ENCODE measurements at regions not wholly inside any gene's neighbourhood (a gene's known extent, or its start where the extent isn't known, plus 50 kb on each side); places are given as distances from the start of the nearest gene placed in this dataset.

DNA sequence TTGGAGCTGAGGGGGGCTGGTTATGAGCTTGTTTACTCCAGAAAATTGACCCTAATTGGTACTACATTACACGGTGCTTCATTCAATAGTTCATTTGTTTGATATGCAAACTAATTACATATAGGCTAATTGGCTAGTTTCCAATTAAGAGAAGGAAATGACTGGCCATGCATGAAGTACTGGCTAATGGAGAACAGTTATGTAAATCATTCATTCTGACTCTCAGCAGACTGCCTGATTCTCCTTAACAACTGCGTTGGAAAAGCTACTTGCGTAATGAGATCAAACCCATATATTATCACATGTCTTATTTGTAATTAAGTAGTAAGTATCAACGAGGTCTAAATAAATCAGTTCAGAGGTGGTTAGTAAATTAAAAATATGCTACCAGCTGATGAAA lies 81.8 kb upstream of the CTTNBP2 start:
- H3K79me2 ChIP-seq (ENCODE audit: insufficient read depth, low read length) = no peaks in the 10 kb centered on the region
- Mint-ChIP-seq H3K4me3 (ENCODE audit: unreplicated experiment) (no peak overlapping the region), H3K4me1 (ENCODE audit: low read depth, unreplicated experiment) (peaks cover 10% of the 10 kb centered on the region), H3K27ac (ENCODE audit: unreplicated experiment) (no peak overlapping the region), H3K36me3 (ENCODE audit: low read depth, unreplicated experiment) (no peaks in the 10 kb centered on the region), H3K27me3 (ENCODE audit: low read depth, unreplicated experiment) (no peaks in the 10 kb centered on the region), H3K9me3 (ENCODE audit: unreplicated experiment) (no peaks in the 10 kb centered on the region)
- H3K9ac ChIP-seq (ENCODE audit: low read length) = no peak overlapping the region
- H3K27ac ChIP-seq (ENCODE audit: low read depth, low read length) = no peak overlapping the region
- H3K4me3 ChIP-seq (ENCODE audit: insufficient read depth, low read depth, low read length) = no peak overlapping the region
- no peaks in the 10 kb centered on the region for H3K4me1 ChIP-seq (ENCODE audit: insufficient read depth, low read length)
- H3K27me3 ChIP-seq (ENCODE audit: insufficient read depth, low read length) = no peaks in the 10 kb centered on the region
- no peak for TF ChIP-seq EZH2 (IDR thresholded peaks at IDR 0.05; ENCODE audit: insufficient read depth, low read length)
- TF ChIP-seq, protein P1, sequence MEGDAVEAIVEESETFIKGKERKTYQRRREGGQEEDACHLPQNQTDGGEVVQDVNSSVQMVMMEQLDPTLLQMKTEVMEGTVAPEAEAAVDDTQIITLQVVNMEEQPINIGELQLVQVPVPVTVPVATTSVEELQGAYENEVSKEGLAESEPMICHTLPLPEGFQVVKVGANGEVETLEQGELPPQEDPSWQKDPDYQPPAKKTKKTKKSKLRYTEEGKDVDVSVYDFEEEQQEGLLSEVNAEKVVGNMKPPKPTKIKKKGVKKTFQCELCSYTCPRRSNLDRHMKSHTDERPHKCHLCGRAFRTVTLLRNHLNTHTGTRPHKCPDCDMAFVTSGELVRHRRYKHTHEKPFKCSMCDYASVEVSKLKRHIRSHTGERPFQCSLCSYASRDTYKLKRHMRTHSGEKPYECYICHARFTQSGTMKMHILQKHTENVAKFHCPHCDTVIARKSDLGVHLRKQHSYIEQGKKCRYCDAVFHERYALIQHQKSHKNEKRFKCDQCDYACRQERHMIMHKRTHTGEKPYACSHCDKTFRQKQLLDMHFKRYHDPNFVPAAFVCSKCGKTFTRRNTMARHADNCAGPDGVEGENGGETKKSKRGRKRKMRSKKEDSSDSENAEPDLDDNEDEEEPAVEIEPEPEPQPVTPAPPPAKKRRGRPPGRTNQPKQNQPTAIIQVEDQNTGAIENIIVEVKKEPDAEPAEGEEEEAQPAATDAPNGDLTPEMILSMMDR (IDR thresholded peaks at IDR 0.05; ENCODE audit: insufficient read depth, low read depth, low read length) = no peak
- no peak for FAIRE-seq
- H2AFZ ChIP-seq (ENCODE audit: low read depth, low read length) = no peak overlapping the region
- H3K36me3 ChIP-seq (ENCODE audit: insufficient read depth, low read length) = no peaks in the 10 kb centered on the region
- no peak overlapping the region for H3K4me2 ChIP-seq (ENCODE audit: low read length)
- H4K20me1 ChIP-seq (ENCODE audit: insufficient read depth, low read length) = no peaks in the 10 kb centered on the region
- H3K9me3 ChIP-seq (ENCODE audit: insufficient read depth, low read depth, low read length) = no peaks in the 10 kb centered on the region
- no peak for DNase-seq (ENCODE audit: low read depth)

DNA sequence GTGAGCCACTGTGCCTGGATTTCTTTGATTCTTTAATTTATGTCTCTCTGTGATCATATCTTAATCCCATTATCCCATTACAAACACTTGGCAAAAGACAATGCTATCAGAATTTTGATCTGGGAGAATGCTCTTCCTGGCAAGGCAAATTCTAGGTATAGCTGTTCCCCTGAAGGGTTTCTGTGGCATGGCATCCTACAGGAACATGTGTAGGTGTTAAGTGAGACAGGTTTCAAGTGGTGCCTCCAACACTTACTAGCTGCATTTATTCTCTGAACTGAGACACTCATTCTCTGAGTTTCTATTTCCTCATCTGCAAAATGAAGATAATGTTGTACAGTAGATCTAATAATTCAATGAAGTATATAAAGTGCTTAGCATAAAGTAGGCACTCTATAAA lies 87.1 kb upstream of the CTTNBP2 start:
- no peak overlapping the region for H3K27ac ChIP-seq (ENCODE audit: low read depth, low read length)
- Mint-ChIP-seq H3K27me3 (ENCODE audit: low read depth, unreplicated experiment) (no peaks in the 10 kb centered on the region), H3K4me3 (ENCODE audit: unreplicated experiment) (no peak overlapping the region), H3K27ac (ENCODE audit: unreplicated experiment) (no peak overlapping the region), H3K36me3 (ENCODE audit: low read depth, unreplicated experiment) (no peaks in the 10 kb centered on the region), H3K9me3 (ENCODE audit: unreplicated experiment) (no peaks in the 10 kb centered on the region), H3K4me1 (ENCODE audit: low read depth, unreplicated experiment) (no peaks in the 10 kb centered on the region)
- H4K20me1 ChIP-seq (ENCODE audit: insufficient read depth, low read length) = no peaks in the 10 kb centered on the region
- no peaks in the 10 kb centered on the region for H3K79me2 ChIP-seq (ENCODE audit: insufficient read depth, low read length)
- H3K4me3 ChIP-seq (ENCODE audit: insufficient read depth, low read depth, low read length) = no peak overlapping the region
- FAIRE-seq = no peak
- no peaks in the 10 kb centered on the region for H3K4me1 ChIP-seq (ENCODE audit: insufficient read depth, low read length)
- no peak overlapping the region for H3K4me2 ChIP-seq (ENCODE audit: low read length)
- H3K27me3 ChIP-seq (ENCODE audit: insufficient read depth, low read length) = no peaks in the 10 kb centered on the region
- TF ChIP-seq, protein P1 (IDR thresholded peaks at IDR 0.05; ENCODE audit: insufficient read depth, low read depth, low read length) = no peak
- H3K9ac ChIP-seq (ENCODE audit: low read length) = no peak overlapping the region
- no peak overlapping the region for H2AFZ ChIP-seq (ENCODE audit: low read depth, low read length)
- H3K9me3 ChIP-seq (ENCODE audit: insufficient read depth, low read depth, low read length) = no peaks in the 10 kb centered on the region
- no peaks in the 10 kb centered on the region for H3K36me3 ChIP-seq (ENCODE audit: insufficient read depth, low read length)
- DNase-seq (ENCODE audit: low read depth) = no peak

DNA sequence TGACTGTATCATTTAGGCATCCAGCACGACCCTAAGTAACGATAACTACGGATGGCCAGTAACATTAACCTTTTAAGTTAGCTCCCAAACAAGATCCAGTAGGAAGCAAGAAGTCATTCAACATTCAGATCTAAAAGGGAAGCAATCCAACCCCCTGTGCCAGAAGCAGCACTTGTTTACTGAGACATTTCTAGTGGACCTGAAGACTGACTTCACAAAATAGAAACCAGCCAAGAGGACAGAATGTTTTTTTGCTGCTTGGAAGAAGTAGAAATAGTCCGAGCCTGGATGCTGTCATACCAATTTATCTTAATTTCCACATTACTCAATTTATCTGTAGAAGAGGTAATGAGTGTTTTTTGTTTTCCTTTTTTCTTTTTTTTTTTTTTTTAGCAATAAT lies 88.0 kb upstream of the CTTNBP2 start:
- no peak for FAIRE-seq
- no peak overlapping the region for H3K9ac ChIP-seq (ENCODE audit: low read length)
- H4K20me1 ChIP-seq (ENCODE audit: insufficient read depth, low read length) = no peaks in the 10 kb centered on the region
- no peaks in the 10 kb centered on the region for H3K27me3 ChIP-seq (ENCODE audit: insufficient read depth, low read length)
- no peak for DNase-seq (ENCODE audit: low read depth)
- H3K27ac Mint-ChIP-seq (ENCODE audit: unreplicated experiment) = no peak overlapping the region
- no peaks in the 10 kb centered on the region for H3K36me3 Mint-ChIP-seq (ENCODE audit: low read depth, unreplicated experiment)
- H3K4me3 ChIP-seq (ENCODE audit: insufficient read depth, low read depth, low read length) = no peak overlapping the region
- no peak overlapping the region for H3K4me2 ChIP-seq (ENCODE audit: low read length)
- H3K79me2 ChIP-seq (ENCODE audit: insufficient read depth, low read length) = no peaks in the 10 kb centered on the region
- no peak overlapping the region for H2AFZ ChIP-seq (ENCODE audit: low read depth, low read length)
- H3K9me3 ChIP-seq (ENCODE audit: insufficient read depth, low read depth, low read length) = no peaks in the 10 kb centered on the region
- no peaks in the 10 kb centered on the region for H3K36me3 ChIP-seq (ENCODE audit: insufficient read depth, low read length)
- no peak overlapping the region for H3K4me3 Mint-ChIP-seq (ENCODE audit: unreplicated experiment)
- H3K27ac ChIP-seq (ENCODE audit: low read depth, low read length) = no peak overlapping the region
- no peaks in the 10 kb centered on the region for H3K27me3 Mint-ChIP-seq (ENCODE audit: low read depth, unreplicated experiment)
- H3K4me1 Mint-ChIP-seq (ENCODE audit: low read depth, unreplicated experiment) = no peaks in the 10 kb centered on the region
- H3K9me3 Mint-ChIP-seq (ENCODE audit: unreplicated experiment) = no peaks in the 10 kb centered on the region
- TF ChIP-seq EZH2 (IDR thresholded peaks at IDR 0.05; ENCODE audit: insufficient read depth, low read length) = no peak
- TF ChIP-seq, protein P1 (IDR thresholded peaks at IDR 0.05; ENCODE audit: insufficient read depth, low read depth, low read length) = no peak
- H3K4me1 ChIP-seq (ENCODE audit: insufficient read depth, low read length) = no peaks in the 10 kb centered on the region

Data from astrocyte (in vitro differentiated cells and primary cell).